ENCODE measurements at regions not wholly inside any gene's neighbourhood (a gene's known extent, or its start where the extent isn't known, plus 50 kb on each side); places are given as distances from the start of the nearest gene placed in this dataset.
"Not testable (repeated sequence)": the region's sequence is repeated elsewhere in the genome, so short reads cannot be mapped to it uniquely, and the experiment has no call there.

DNA sequence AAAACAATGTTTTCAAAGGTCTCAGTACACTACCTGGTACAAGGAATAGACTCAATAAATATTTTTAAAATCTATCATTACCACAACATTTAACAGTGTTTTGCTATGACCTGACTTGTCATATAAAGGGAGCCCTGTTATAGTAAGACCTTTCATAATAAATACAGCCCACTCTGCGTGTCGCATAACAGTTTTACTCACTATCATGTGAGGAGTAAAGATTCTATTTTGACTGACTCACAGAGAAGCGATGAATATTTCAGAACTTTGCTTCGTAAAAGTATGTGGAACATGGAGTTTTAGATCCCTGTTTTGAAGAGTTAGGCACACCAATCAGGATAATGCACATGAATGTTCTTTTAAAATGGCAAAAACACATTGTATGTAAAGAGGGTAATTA lies 531.2 kb downstream of the KCNA4 start:
- DNase-seq (ENCODE audit: low read depth): no peak

DNA sequence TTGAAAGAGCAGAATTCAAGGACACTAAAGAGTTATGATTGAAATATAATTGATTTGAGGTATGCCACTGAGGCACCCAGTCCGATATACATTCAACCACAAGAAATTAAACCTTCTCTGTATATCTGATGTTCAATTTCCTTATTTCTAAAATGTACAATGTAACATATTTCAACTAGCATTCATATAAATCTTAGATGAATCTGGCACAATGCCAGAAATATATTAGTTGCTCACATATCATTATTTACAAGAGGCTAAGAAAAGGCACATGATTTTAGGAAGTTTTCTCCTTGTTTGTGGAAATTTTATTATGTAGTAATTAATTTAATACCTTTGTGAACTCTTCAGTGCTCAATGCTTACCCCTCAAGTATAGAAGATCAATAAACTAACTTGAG lies 532.3 kb downstream of the KCNA4 start:
- no peak for DNase-seq (ENCODE audit: low read depth)

DNA sequence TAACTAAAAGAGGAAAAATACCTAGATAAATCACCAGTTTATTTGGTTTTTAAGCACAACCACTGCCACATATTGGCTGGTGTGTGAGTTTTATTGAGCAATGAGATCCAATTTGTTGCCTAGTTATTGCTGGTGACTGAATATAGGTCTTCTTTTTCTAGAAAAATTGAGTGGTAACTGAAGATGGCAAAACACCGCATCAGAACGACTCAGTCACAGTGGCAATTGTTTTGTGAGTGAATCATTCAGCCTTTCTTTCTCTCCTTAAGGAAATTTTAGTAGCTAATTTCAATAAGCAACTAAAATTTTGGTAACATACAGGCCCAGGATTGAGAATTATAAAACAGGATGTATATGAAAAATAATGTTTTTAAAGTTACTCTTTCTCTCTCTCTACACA lies 533.0 kb downstream of the KCNA4 start:
- DNase-seq (ENCODE audit: low read depth): peak; percentile 44

DNA sequence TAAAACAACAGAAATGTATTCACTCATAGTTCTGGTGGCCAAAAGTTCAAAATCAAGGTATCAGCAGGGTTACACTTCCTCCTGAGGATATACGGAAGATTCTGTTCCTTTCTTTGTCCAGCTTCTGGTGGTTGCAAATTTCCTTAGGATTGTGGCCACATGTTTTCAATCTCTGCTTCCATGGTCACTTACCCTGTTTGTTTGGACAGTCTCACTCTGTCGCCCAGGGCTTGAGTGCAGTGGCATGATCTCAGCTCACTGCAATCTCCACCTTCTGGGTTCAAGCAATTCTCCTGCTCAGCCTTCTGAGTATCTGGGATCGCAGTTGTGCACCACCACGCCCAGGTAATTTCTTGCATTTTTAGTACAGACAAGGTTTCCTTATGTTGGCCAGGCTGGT lies 534.3 kb downstream of the KCNA4 start:
- no peak for DNase-seq (ENCODE audit: low read depth)

DNA sequence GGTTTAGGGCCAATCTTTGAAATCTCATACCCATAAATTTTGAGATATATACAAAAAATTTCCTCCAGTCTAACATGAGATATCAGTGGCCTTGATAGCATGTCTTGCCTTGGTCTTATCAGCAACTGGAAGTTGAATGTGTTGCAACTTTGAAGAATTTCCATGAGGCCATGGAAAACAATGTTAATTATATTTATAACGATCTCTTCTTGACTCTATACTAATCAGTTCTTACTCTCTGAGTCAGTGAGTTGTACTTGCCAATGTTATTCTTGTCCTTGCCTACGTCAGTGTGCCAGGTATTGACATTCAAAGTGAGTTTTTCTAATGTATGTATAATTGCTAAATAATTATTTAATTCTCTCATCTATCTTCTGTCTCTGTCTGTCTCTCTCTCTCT lies 535.1 kb downstream of the KCNA4 start:
- DNase-seq (ENCODE audit: low read depth): no peak

DNA sequence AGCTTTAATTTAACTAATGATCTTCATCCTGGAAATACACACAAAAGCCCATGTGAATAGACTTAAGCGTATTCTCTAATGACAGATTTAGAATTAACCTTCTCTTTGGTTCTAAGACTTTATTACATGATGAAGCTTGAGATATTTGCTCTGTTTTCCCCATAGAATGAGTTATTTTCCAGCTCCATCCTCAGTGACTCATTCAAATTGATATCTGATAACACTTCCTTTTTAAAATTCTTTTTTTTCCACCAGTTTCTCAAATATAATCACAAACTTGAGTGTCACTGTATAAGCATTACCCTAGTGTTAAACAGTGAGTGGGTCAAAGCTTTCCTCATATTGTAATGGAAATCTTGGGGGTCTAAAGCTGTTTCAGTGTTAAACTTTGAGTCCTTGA lies 535.8 kb downstream of the KCNA4 start:
- no peak for DNase-seq (ENCODE audit: low read depth)

DNA sequence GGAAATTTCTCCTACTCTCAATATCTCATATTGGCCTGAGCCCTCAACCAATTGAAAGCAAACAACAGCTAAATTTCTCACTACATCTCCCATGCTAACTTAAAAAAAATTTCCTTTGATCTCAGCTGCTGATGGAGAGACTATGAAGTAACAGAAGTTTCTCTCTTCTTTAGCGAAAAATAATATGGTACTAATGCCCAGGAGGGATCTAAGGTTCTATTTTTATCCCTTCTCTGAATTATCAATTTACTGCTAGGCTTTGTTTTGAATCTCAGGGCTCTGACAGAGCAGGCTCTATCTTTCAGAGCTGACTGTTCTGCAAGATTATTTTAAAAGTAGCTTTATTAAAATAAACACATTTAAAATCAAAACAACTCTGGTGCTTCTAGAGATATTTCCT lies 558.6 kb downstream of the KCNA4 start:
- no peak for DNase-seq (ENCODE audit: low read depth)

DNA sequence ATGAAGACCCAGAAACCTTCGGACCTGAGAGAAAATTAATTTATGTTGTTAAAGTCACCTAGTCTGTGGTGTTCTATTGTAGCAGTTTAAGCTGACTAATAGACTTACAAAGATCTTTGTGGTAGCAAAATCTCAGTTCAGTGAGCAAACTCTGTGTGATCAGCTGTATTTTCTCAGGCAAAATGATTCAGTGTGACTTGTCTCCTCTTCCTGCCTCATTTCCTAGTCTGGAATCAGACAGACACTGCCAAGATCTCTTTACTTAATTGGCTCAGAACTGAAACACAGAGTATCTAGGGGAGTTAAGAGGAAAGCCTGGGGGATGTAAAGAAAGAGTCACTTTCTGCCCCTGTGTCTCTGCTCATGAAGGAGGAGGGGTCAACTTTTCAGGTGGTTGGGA lies 564.7 kb downstream of the KCNA4 start:
- DNase-seq (ENCODE audit: low read depth): peak; percentile 93

DNA sequence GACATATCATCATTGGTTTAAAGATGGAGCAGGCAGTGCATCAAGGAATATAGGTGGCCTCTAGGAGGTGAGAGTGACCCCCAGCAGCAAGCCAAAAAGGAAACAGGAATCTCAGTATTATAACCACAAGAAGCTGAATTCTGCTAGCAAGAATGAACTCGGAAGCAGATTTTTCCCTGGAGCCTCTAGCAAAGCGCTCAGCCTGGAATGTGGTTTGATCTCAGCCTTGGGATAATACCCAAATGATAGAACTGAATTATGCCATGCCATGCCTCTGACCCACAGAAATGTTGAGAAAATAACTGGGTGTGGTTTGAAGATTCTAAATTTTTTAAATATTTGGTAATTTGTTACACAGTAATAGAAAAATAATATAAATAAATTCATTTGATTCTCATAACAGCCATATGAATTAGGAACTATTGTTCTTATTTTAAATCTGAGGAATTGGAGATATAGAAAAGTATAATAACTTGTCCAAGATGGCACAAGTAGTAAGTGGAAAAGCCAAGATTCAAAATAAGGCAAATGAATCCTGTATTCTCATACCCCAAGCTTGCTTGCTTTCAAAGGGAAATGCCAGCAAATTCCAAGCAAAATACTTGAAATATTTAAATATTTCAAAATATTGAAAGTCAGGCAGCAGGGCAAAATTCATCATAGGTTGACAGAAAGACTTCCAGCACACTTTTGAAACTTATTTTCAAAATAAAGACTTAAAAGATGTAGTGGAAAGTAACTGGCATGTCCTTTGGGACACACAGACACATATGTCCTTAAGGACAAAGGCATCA lies 567.4 kb downstream of the KCNA4 start:
- no peak for DNase-seq (ENCODE audit: low read depth)

DNA sequence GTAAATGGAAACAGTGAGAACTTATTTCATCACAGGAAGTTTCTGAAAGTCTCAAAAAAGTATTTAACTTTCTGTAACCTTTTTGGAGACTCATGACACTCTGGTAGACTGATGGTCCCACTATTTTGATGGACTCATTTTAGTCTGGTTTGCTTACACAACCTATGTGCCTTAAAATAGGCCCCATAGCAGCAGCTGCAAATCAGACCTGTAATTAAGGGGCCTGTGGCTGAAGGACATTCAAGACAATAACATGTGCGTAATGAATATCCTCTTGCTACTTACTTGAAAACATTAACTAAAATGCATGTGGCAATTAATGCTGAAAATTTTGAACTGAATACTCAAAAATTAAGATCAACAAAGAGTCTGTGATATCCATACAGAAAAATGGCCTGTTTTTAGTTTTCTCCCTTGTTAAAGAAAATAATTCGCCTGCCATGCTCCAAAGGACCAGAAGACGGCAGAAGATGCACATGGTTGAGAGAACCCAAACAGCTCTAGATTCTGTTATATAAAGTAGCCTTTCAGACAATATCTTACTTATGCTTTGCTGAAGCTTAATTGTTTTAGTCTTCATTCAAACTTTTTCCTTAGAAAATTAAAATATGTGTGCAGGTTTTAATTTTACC lies 568.5 kb downstream of the KCNA4 start:
- no peak for DNase-seq (ENCODE audit: low read depth)

DNA sequence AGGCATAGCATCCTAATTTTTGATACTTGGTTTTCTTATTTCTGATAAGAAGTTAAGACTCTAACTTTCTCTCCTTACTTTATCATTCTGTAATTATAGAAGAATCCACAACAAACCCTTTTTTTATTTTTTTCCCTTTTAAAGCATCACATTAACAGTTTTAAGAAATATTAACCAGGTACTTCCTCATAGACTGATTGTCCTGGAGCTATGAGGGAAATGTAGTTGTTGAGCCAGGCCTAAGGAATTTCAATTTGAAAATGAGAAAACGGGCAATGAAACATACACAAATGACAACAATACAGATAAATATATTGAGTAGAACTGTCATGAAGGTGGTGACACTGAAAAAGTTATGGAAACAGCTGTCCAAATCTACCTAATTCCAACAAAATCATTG lies 569.0 kb downstream of the KCNA4 start:
- DNase-seq (ENCODE audit: low read depth): no peak

DNA sequence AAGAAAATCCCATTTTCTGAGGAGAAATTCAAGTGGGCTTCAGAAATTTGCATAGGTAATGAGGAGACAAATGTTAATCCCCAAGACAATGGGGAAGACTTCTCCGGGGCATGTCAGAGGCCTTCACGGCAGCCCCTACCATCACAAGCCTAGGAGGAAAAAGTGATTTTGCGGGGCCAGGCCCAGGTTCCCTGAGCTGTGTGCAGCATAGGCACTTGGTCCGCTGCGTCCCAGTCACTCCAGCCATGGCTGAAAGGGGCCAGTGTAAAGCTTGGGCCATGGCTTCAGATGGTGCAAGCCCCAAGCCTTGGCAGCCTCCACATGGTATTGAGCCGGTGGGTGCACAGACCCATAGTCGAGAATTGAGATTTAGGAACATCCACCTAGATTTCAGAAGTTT lies 570.7 kb downstream of the KCNA4 start:
- no peak for DNase-seq (ENCODE audit: low read depth)

DNA sequence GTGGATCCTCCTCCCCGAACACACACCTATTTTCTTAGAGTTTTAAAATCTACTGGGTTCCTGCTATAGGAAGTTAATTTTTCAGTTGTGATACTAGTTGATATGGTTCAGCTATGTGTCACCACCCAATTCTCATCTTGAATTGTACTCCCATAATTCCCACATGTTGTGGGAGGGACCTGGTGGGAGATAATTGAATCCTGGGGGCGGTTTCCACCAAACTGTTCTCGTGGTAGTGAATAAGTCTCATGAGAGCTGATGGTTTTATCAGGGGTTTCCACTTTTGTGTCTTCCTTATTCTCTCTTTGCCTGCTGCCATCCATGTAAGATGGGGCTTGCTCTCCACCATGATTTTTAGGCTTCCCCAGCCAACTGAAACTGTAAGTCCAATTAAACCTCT lies 571.6 kb downstream of the KCNA4 start:
- DNase-seq (ENCODE audit: low read depth): not testable (repeated sequence)

DNA sequence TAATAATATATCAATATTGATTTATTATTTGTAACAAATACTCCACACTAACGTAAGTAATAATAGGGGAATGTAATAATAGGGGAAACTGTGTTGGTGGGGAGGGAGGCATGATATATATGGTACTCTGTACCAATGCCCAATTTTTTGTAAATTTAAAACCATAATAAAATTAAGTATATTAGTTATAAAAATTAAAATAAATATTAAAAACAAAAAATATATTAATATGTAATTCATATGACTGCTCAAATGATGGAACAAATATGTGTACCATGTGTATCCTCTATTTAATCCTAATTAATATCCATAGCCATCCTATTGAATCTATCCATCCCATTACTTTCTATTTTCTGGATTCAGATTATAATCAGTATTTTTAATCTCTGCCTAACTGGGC lies 578.0 kb downstream of the KCNA4 start:
- no peak for DNase-seq (ENCODE audit: low read depth)

DNA sequence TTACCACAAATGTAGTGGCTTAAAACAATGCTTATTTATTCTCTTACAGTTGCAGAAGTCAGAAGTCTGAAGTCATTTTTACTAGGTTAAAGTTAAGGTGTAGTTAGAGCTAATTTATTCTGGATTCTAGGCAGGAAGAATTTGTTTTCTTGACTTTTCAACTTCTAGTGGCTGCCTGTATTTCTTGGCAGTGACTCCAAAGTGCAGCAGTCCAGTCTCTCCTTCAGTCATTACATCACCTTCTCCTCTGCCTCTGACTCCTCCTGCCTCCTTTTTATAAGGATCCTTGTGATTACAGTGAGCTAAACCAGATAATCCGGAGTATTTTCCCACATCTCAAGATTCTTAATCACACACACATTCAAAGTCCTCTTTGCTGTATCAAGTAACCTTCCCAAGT lies 581.4 kb downstream of the KCNA4 start:
- peak; percentile 13 for DNase-seq (ENCODE audit: low read depth)

DNA sequence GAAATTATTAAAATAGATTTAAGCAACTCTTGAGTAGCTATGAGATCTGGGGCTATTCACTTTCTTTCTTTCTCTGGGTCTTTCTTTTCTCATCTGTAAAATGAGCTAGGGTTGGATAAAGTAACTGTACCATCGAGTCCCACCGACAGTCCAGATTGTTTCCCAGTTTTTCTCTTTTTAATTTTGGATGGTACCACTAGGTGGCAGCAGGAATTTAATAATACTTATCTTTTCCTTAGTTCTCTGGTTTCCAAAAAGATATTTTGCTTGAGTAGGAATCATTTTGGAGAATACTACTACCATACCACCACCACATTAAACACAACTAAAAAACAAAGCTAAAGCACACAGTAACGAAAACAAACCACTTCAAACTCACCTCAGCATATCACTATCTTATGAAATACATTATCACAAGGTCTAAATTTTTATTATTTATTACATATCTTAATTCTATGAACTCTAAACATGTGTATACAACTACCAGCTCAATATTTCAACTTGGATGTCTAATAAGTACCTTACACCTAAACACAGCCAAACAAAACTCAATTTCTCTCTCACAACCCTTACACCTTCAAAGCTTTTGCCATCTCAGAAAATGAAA lies 584.0 kb downstream of the KCNA4 start:
- peak; percentile 11 for DNase-seq (ENCODE audit: low read depth)

DNA sequence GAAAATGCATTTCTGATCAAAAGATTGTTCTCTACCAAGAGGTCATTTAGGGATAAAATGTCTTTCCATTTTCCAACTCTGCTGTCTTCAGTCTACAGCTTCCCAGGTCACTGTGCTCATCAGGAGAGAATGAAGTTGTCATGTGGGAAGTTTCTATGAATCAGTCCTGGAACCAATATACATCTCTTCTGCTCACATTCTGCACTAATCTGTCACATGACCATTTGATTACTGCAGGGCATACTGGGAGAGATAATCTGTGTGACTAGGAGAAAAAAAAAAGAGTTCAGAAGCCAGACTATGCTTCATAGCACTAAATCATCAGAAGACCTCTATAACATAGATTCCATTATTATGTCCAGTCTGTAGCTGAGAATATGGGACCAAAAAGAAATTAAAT lies 611.5 kb downstream of the KCNA4 start:
- no peak for DNase-seq (ENCODE audit: low read depth)

DNA sequence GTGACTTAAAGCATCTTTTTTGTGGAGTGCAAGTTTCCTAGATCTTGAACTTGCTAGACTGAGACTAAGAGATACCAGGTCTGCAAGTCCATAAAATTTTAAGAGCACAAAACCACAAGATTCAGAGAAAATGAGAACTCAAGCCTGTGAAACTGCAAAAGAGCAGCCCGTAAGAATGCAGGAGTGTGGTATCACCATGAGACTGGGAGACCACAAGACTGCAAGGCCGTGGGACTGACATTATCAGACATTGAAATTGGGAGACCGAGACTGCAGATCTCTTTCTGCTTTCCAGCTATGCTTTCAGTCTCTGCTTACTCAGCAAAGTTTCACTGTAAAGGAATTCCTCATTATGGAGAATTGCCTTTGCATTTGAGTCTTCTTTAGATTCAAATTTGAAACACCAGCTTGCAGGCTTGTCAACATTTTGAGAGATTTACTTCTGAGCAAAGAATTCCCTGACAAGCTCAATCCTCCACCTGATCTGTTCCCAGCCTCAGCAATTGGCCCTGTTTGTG lies 621.2 kb downstream of the KCNA4 start:
- no peak for DNase-seq (ENCODE audit: low read depth)

DNA sequence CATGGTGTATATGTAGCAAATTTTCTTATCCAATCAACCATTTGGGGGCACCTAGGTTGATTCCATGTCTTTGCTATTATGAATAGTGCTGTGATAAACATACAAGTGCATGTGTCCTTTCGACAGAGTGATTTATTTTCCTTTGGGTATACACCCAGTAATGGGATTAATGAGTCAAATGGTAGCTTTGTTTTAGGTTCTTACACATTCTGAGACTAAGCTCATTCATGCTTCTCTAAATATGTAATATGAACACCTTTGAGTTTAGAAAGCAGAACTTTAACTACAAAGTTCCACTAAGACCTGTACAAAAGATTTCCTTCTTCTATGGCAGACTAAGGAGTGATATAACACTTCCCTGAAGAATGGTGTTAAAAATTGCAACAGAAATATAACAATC lies 627.0 kb downstream of the KCNA4 start:
- no peak for DNase-seq (ENCODE audit: low read depth)

DNA sequence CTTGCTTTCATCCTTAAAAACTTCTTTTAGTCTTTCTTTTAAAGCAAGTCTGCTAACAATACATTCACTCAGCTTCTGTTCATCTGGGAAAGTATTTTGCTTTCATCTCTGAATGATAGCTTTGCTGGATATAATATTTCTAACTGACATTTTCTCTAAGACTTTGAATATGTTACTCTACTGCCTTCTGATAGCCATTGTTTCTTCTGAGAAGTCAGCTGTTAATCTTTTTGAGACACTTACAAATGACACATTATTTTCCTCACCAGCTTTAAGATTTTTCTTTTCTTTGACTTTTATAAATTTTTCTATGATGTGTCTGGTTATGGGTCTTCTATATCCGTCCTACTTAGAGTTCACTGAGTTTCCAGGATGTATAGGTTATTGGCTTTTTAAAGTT lies 643.1 kb downstream of the KCNA4 start:
- no peak for DNase-seq (ENCODE audit: low read depth)

DNA sequence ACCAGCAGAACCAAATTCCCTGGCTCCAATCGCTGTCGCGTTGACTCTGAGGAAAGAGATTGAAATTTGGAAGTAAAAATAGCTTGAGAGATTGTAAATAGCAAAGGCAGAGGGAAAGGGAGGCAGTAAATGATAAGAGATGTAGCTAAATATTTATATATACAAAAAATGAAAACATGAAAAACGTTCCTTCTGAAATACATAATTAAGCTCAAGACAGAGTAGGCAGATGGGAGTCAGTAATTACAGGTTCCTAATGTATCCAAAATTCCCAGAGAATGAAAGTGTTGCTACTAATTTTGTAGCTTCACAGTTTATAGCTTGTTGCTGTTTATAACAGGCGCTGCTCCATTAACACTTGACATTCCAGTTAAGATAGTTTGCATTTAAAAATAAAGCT lies 648.7 kb downstream of the KCNA4 start:
- DNase-seq (ENCODE audit: low read depth): no peak

DNA sequence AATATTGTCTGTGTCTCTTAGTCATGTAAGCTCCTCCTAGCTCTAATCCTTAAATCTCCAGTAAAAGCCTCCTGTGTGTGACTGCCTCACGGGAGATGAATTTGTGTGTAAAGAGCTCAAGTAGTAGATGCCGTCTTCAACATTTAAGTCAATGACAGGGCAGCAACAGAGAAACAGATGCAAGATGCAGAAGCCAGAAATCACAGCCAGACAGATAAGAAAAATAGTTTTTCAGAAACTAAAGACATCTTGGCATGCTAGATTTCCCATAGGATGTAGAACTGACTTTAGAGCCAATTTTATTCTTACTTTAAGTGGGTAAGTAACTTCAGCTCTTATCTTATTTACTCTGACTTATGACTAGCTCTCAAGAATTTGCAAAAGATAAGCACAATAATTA lies 652.8 kb downstream of the KCNA4 start:
- no peak for DNase-seq (ENCODE audit: low read depth)

DNA sequence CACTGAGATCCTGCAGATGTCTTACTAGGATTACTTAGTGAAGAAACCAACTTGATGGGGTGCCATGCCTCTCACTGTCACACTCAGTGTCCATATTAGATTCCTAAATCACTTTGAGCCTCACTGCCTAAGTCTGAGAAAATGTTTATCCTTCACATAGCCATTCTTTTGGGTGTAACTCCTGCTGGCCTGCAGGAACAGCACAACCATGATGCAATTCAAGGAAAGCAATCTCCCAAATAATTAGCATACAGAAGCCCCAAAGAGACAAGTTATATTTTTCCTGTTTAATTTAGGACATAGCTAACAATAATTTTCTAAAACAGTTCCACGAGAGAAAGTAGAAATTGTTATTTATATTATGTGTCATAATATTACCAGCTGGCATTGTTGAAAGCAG lies 655.5 kb downstream of the KCNA4 start:
- no peak for DNase-seq (ENCODE audit: low read depth)

All from HT1080 (cell line).